Spleen (tissue), 7 donors: ENCODE measurements at regions not wholly inside any gene's neighbourhood (a gene's known extent, or its start where the extent isn't known, plus 50 kb on each side); places are given as distances from the start of the nearest gene placed in this dataset.

ENCODE experiments used
- POLR2A ChIP-seq, 3 donors: fragments of 450-650 bp; IDR thresholded peaks; one replicate each; pipeline ENCODE4 v1.5.1; 2017; ENCODE audit warnings: antibody characterized with exemption in 3 of 3, mild to moderate bottlenecking in 1 of 3
- POLR2AphosphoS5 ChIP-seq, 3 donors: sonication (generic); formaldehyde crosslinking; IDR thresholded peaks; one replicate each; pipeline ENCODE4 v1.5.1; 2017; ENCODE audit warnings: antibody characterized with exemption in 3 of 3
- TF ChIP-seq, protein P1 (sequence below), 11 experiments: fragments of 200-600 bp in 7 of 11; fragments of 450-650 bp in 4 of 11; sonication (generic) in 4 of 11; IDR thresholded peaks in 8 of 11; conservative IDR thresholded peaks in 3 of 11; 1 replicate in 7 of 11; 2 replicates in 4 of 11; pipeline versions ENCODE4 v1.4.0 to v1.8.0; 2016 to 2021; ENCODE audit warnings: antibody characterized with exemption in 11 of 11, inconsistent platforms in 4 of 11, mild to moderate bottlenecking in 1 of 11
- donor health status: DM: no; HTN: no; CAD: no; lungs with moderate emphysema.
- donor health status: DM: no; HTN: no; CAD: no.
- donor health status: DM: no; HTN: no; CAD: no.

- TF ChIP-seq POLR2AphosphoS5 (IDR thresholded peaks at IDR 0.05) (no peak), POLR2A (IDR thresholded peaks at IDR 0.05) (no peak)
- TF ChIP-seq, protein P1, sequence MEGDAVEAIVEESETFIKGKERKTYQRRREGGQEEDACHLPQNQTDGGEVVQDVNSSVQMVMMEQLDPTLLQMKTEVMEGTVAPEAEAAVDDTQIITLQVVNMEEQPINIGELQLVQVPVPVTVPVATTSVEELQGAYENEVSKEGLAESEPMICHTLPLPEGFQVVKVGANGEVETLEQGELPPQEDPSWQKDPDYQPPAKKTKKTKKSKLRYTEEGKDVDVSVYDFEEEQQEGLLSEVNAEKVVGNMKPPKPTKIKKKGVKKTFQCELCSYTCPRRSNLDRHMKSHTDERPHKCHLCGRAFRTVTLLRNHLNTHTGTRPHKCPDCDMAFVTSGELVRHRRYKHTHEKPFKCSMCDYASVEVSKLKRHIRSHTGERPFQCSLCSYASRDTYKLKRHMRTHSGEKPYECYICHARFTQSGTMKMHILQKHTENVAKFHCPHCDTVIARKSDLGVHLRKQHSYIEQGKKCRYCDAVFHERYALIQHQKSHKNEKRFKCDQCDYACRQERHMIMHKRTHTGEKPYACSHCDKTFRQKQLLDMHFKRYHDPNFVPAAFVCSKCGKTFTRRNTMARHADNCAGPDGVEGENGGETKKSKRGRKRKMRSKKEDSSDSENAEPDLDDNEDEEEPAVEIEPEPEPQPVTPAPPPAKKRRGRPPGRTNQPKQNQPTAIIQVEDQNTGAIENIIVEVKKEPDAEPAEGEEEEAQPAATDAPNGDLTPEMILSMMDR (IDR thresholded peaks at IDR 0.05 in 8 of 11, conservative IDR thresholded peaks at IDR 0.05 in 3 of 11), result no peak
These were observed 541.1 kb upstream of the SPRY2 start for GRCh38 chr13:80881942-80882445.
